PC-3 (cell line): ENCODE measurements at regions not wholly inside any gene's neighbourhood (a gene's known extent, or its start where the extent isn't known, plus 50 kb on each side); places are given as distances from the start of the nearest gene placed in this dataset.
A peak's percentile ranks its signal among the peaks of the same experiment; 100 is the strongest.
"Not testable (repeated sequence)": the region's sequence is repeated elsewhere in the genome, so short reads cannot be mapped to it uniquely, and the experiment has no call there.

Experiments used
- ATAC-seq: fragments of 200-7000 bp; cut with Tn5 transposase; 2 replicates; pipeline ENCODE4 v1.9.1; 2020; ENCODE audit warnings: mild to moderate bottlenecking, moderate library complexity
- BruUV-seq: library from RNA; stranded (reverse); fragments of 400-500 nt; replicated peaks from 2 replicates; lab custom pipeline; 2021; lab: Mats Ljungman, UMichigan
- CTCF ChIA-PET: fragments of 300-600 bp; sonication (Branson Sonifier 250); formaldehyde crosslinking; loops from one replicate; lab custom pipeline; 2022; ENCODE audit warnings: antibody characterized with exemption; lab: Charles Lee
- POLR2A ChIA-PET: fragments of 300-600 bp; sonication (Branson Sonifier 250); formaldehyde crosslinking; loops from one replicate; lab custom pipeline; 2022; ENCODE audit warnings: antibody characterized with exemption; ENCODE audit not compliant: unreplicated experiment; lab: Charles Lee
- DNase-seq: peaks from one replicate; pipeline ENCODE4 v3.0.0-alpha.2; 2015
- H2AFZ ChIP-seq: fragments of 300-600 bp; sonication (generic); 2 replicates; pipeline ENCODE4 v1.6.0; 2016; ENCODE audit warnings: antibody characterized with exemption, low read length
- H3F3A ChIP-seq: fragments of 300-600 bp; sonication (generic); one replicate; pipeline ENCODE4 v1.6.0; 2017; ENCODE audit warnings: antibody characterized with exemption, low read length, control low read depth, mild to moderate bottlenecking; ENCODE audit not compliant: unreplicated experiment
- H3K27ac ChIP-seq: fragments of 300-600 bp; sonication (generic); 2 replicates; pipeline ENCODE4 v1.5.1; 2016; ENCODE audit warnings: mild to moderate bottlenecking, low read length
- H3K27me3 ChIP-seq: fragments of 300-600 bp; sonication (generic); 2 replicates; pipeline ENCODE4 v1.6.1; 2016; ENCODE audit warnings: low read length, mixed read lengths
- H3K36me3 ChIP-seq: fragments of 300-600 bp; sonication (generic); 2 replicates; pipeline ENCODE4 v1.6.1; 2016; ENCODE audit warnings: low read depth, mixed run types, low read length, mixed read lengths
- H3K4me1 ChIP-seq: fragments of 300-600 bp; sonication (generic); 2 replicates; pipeline ENCODE4 v1.5.1; 2016; ENCODE audit warnings: low read length; ENCODE audit not compliant: insufficient read depth
- H3K4me2 ChIP-seq: fragments of 300-600 bp; sonication (generic); 2 replicates; pipeline ENCODE4 v1.6.0; 2016; ENCODE audit warnings: low read length
- H3K4me3 ChIP-seq: fragments of 300-600 bp; sonication (generic); 2 replicates; pipeline ENCODE4 v1.5.1; 2016; ENCODE audit warnings: mild to moderate bottlenecking, low read length, mixed read lengths
- H3K79me2 ChIP-seq: fragments of 300-600 bp; sonication (generic); 2 replicates; pipeline ENCODE4 v1.6.1; 2017; ENCODE audit warnings: low read length, mixed read lengths
- H3K9ac ChIP-seq: fragments of 300-600 bp; sonication (generic); 2 replicates; pipeline ENCODE4 v1.6.0; 2016; ENCODE audit warnings: mild to moderate bottlenecking, low read length
- H3K9me2 ChIP-seq: fragments of 300-600 bp; sonication (generic); replicated peaks from 2 replicates; pipeline ENCODE4 v1.6.1; 2016; ENCODE audit warnings: mixed run types, low read length, mixed read lengths
- H3K9me3 ChIP-seq: fragments of 300-600 bp; sonication (generic); 2 replicates; pipeline ENCODE4 v1.6.1; 2016; ENCODE audit warnings: low read length, mixed read lengths
- H4K20me1 ChIP-seq: fragments of 300-600 bp; sonication (generic); 2 replicates; pipeline ENCODE4 v1.6.1; 2016; ENCODE audit warnings: low read length, mixed read lengths
- EZH2 ChIP-seq: fragments of 300-600 bp; sonication (generic); IDR thresholded peaks from one replicate; pipeline ENCODE4 v1.6.1; 2017; ENCODE audit warnings: antibody characterized with exemption, mild to moderate bottlenecking, low read length; ENCODE audit not compliant: unreplicated experiment
- EZH2phosphoT487 ChIP-seq: fragments of 300-600 bp; sonication (generic); IDR thresholded peaks from 2 replicates; pipeline ENCODE4 v1.6.1; 2018; ENCODE audit warnings: mild to moderate bottlenecking, antibody characterized with exemption, low read length, borderline replicate concordance
- intact Hi-C: fragments of 100-400 bp; cut with micrococcal nuclease; formaldehyde crosslinking; loops from 2 replicates; pipeline ENCODE4 v1.9.0; 2023
- TF ChIP-seq, protein P1 (sequence below): fragments of 300-600 bp; sonication (generic); conservative IDR thresholded peaks from 2 replicates; pipeline ENCODE4 v1.5.1; 2017; ENCODE audit warnings: antibody characterized with exemption, low read depth, mild to moderate bottlenecking, low read length

GRCh38 chr16:29118301-29118957 is 133.6 kb downstream of the LAT start:
- not testable (repeated sequence) for H3K9me2 ChIP-seq, H3K4me2 ChIP-seq, H3K9ac ChIP-seq

DNA sequence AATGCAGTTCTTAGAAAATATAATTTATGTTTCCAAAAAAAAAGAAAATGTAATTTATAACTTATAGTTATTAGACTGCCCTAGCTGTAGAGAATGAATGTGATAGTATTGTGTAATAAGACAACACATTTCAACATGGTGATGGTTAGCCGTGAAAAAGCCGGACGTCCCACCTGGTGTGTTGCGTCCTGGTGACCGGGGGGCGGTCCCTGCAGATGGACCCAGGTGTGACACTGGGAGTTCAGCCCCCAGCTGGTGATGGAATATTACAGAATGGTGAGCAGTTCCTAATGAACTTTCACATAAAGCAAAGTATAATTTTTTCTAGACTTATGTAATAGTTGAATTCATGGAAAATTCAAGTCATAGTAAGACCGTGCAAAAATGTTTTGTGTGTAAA is 132.8 kb downstream of the LAT start:
- Histone ChIP-seq H3K27me3 (no peaks in the 10 kb centered on the region), H3K4me2 (no peak overlapping the region), H3K4me3 (no peak overlapping the region), H3K27ac (no peak overlapping the region), H3K4me1 (peaks cover 4% of the 10 kb centered on the region; the same call in 1 of the 2 replicates), H3F3A (no peaks in the 10 kb centered on the region), H3K79me2 (no peaks in the 10 kb centered on the region), H3K9me2 (no peaks in the 10 kb centered on the region), H3K9ac (no peak overlapping the region), H3K36me3 (no peaks in the 10 kb centered on the region), H4K20me1 (no peaks in the 10 kb centered on the region), H2AFZ (no peak overlapping the region), H3K9me3 (no peaks in the 10 kb centered on the region)
- ATAC-seq (no peak), DNase-seq (no peak)
- no peak for TF ChIP-seq EZH2
- TF ChIP-seq EZH2phosphoT487 = no peak
- TF ChIP-seq, protein P1, sequence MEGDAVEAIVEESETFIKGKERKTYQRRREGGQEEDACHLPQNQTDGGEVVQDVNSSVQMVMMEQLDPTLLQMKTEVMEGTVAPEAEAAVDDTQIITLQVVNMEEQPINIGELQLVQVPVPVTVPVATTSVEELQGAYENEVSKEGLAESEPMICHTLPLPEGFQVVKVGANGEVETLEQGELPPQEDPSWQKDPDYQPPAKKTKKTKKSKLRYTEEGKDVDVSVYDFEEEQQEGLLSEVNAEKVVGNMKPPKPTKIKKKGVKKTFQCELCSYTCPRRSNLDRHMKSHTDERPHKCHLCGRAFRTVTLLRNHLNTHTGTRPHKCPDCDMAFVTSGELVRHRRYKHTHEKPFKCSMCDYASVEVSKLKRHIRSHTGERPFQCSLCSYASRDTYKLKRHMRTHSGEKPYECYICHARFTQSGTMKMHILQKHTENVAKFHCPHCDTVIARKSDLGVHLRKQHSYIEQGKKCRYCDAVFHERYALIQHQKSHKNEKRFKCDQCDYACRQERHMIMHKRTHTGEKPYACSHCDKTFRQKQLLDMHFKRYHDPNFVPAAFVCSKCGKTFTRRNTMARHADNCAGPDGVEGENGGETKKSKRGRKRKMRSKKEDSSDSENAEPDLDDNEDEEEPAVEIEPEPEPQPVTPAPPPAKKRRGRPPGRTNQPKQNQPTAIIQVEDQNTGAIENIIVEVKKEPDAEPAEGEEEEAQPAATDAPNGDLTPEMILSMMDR = no peak
- intact Hi-C loops = no loop called here
- CTCF ChIA-PET = no interaction called here
- POLR2A ChIA-PET = no interaction called here
- BruUV-seq = no TSS peak

More at GRCh38 chr16:29118301-29118957, 133.6 kb downstream of the LAT start:
- H3K27me3 ChIP-seq, H3K9me3 ChIP-seq, H3K79me2 ChIP-seq, POLR2A ChIA-PET, H3F3A ChIP-seq, H3K27ac ChIP-seq, ATAC-seq, H2AFZ ChIP-seq, CTCF ChIA-PET, H3K4me3 ChIP-seq, H3K36me3 ChIP-seq, H4K20me1 ChIP-seq, intact Hi-C loops, BruUV-seq, H3K4me1 ChIP-seq, DNase-seq: not testable (repeated sequence)

- H3K9me2 ChIP-seq = no peaks in the 10 kb centered on the region
- ChIA-PET POLR2A (no interaction called here), CTCF (no interaction called here)
- H3F3A ChIP-seq = no peaks in the 10 kb centered on the region
- DNase-seq = no peak
- H2AFZ ChIP-seq = no peak overlapping the region
- no peaks in the 10 kb centered on the region for H4K20me1 ChIP-seq
- intact Hi-C loops = no loop called here
- peaks cover 4% of the 10 kb centered on the region; the same call in 1 of the 2 replicates for H3K4me1 ChIP-seq
- no peak for ATAC-seq
- H3K79me2 ChIP-seq = no peaks in the 10 kb centered on the region
- no peak overlapping the region for H3K4me2 ChIP-seq
- TF ChIP-seq EZH2 (no peak), EZH2phosphoT487 (no peak)
- TF ChIP-seq, protein P1 = no peak
- no peak overlapping the region for H3K4me3 ChIP-seq
- H3K36me3 ChIP-seq = no peaks in the 10 kb centered on the region
- no peaks in the 10 kb centered on the region for H3K27me3 ChIP-seq
- no peak overlapping the region for H3K9ac ChIP-seq
- BruUV-seq = no TSS peak
- H3K27ac ChIP-seq = no peak overlapping the region
- H3K9me3 ChIP-seq = no peaks in the 10 kb centered on the region
Observed at GRCh38 chr16:29116980-29117379, 132.1 kb downstream of the LAT start.

DNA sequence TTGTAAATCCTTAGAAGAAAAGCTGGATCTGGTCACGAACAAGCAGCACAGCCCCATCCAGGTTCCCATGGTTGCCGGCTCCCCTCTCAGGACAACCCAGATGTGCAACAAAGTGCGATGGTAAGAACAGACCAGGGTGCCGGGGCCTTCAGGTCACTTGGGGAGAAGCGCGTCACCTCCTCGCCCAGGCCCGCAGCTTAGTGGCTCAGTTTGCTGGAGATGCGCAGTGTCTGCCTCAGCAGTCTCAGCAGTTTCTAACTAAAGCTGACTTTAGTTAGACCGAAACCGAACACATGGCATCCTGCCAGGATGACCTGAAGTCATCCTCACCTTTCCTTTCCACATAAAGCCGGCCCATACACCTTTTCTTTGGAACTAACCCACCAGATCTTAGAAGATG is 131.4 kb downstream of the LAT start:
- H4K20me1 ChIP-seq, H3K9me3 ChIP-seq, H3K9ac ChIP-seq, intact Hi-C loops, H2AFZ ChIP-seq, DNase-seq, H3K4me1 ChIP-seq, BruUV-seq, H3F3A ChIP-seq, ATAC-seq, H3K4me3 ChIP-seq, H3K36me3 ChIP-seq, CTCF ChIA-PET, H3K4me2 ChIP-seq, H3K9me2 ChIP-seq, H3K79me2 ChIP-seq, H3K27ac ChIP-seq, POLR2A ChIA-PET, H3K27me3 ChIP-seq: not testable (repeated sequence)

GRCh38 chr16:29115802-29116141 is 130.9 kb downstream of the LAT start:
- H3K4me1 ChIP-seq, H3K79me2 ChIP-seq, H3F3A ChIP-seq, H3K36me3 ChIP-seq, H3K27me3 ChIP-seq, POLR2A ChIA-PET, ATAC-seq, H2AFZ ChIP-seq, intact Hi-C loops, H3K27ac ChIP-seq, H4K20me1 ChIP-seq, CTCF ChIA-PET, H3K9me2 ChIP-seq, H3K4me3 ChIP-seq, H3K9me3 ChIP-seq, DNase-seq, H3K9ac ChIP-seq, BruUV-seq: not testable (repeated sequence)
- 0 out of 2 replicates have a peak overlapping the region, but pooled peaks have one; percentile 66 for H3K4me2 ChIP-seq
